Activated CD8-positive, alpha-beta memory T cell treated with anti-CD3 and anti-CD28 coated beads, Interleukin-2, amount 50 U/mL, for 24 hours (primary cell): ENCODE measurements at regions not wholly inside any gene's neighbourhood (a gene's known extent, or its start where the extent isn't known, plus 50 kb on each side); places are given as distances from the start of the nearest gene placed in this dataset.

ENCODE experiments used
- DNase-seq: peaks from one replicate; pipeline ENCODE4 v3.0.0-alpha.2; 2020; ENCODE audit errors: extremely low read depth

GRCh38 chr22:49508561-49508960, 319.1 kb downstream of the BRD1 start:
- DNase-seq, result no peak

GRCh38 chr22:49507607-49508292, 319.9 kb downstream of the BRD1 start:
- DNase-seq, result no peak

- no peak for DNase-seq
Measured at GRCh38 chr22:49506010-49506400, 321.7 kb downstream of the BRD1 start.

DNA sequence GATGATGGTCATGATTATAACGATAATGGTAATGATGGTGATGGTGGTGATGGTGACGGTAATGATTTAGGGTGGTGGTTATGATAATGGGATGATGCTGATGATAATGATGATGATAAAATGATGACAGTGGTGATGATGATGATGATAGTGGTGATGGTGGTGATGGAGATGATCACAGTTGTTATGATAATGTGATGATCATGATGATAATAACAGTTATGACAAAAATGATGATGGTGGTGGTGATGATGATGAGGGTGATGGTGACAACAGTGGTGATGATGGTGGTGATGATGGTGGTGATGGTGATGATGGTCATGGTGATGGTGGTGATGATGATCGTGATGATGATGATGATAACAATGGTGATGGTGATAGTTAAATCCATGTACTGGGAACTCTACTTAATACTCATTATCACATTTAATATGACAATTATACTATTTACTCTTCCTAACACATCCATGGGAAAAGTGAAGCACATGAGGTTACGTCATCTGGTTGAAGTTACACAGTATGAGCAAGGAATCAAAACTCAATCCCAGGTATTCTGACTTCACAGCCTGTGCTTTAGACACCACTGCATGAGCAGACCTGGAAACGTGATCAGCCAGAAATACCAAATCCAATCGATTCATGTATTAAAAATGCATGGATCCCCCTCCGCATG, 322.2 kb downstream of the BRD1 start:
- no peak for DNase-seq

DNA sequence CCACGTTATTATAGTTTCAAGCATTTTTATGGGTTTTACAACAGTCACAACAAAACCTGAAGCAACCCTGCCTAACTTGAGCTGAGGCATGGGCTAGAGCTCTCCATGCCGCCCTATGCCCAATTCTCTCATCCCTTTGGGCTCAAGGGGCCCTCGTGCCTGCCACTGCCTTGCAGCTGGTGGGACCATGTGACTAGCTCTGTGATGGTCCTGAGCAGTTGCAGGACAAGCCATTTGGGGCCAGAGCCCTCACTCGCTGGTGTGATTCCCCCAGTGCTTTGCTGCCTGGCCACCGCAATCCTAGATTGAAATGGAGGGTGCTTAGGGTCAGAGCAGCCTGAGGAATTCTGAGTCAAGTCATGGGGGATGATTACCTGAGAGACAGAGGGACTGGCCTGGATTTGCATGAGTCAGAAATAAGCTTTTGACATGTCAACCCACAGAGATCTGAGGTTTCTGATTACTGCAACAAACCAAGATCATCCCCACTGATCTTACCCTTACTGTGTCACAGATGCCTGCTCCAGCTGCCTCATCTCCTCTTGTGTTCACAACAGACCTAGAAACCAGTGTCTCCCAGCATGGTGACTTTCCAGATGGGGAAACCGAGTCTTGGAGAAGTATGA, 323.7 kb downstream of the BRD1 start:
- no peak for DNase-seq

DNA sequence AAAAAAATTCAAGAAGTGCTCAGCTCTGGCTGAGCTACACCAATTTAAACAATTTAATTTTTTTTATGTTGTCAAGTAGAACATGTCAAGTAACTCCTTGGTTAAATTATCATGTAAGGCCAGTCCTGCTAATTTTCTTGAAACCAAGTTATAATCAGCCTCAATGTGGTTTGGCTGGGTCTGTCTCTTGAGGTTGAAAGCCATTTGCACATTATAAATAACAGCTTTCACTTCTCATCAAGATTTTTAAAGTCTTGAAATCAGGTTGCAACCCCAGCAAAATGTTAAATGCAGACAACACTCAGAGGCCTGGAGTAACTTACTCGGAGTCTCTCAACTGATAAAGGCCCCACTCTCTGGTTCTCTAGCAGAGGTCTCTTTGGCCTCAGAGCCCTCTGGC, 324.4 kb downstream of the BRD1 start:
- no peak for DNase-seq

GRCh38 chr22:49502126-49502826, 325.4 kb downstream of the BRD1 start:
- DNase-seq, result no peak

DNA sequence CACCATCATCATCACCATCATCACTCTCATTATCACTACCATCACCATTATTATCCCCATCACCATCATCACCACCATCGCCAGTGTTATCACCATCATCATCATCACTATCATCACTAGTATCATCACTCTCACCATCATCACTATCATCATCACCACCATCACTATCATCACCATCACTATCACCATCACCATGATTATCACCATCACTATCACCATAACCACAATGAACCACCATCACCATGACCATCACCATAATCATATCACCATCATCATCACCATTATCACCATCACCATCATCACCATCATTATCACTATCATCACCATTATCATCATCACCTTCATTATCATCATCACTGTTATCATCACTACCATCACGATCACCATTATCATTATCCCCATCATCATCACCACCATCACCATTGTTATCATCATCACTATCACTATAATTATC, 326.7 kb downstream of the BRD1 start:
- no peak for DNase-seq

DNA sequence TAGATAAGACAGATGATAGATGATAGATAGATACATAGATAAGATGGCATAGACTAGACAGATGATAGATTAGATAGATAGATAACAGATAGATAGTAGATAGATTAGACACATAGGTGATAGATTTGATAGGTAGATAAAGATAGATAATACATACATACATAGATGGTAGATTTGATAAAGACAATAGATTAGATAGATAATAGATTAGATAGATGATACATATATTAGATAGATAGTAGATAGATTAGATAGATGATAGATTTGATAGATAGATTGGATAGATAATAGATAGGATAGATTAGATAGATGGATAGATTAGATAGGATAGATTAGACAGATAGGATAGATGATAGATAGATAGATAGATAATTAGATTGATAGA, 327.6 kb downstream of the BRD1 start:
- DNase-seq, result no peak

DNA sequence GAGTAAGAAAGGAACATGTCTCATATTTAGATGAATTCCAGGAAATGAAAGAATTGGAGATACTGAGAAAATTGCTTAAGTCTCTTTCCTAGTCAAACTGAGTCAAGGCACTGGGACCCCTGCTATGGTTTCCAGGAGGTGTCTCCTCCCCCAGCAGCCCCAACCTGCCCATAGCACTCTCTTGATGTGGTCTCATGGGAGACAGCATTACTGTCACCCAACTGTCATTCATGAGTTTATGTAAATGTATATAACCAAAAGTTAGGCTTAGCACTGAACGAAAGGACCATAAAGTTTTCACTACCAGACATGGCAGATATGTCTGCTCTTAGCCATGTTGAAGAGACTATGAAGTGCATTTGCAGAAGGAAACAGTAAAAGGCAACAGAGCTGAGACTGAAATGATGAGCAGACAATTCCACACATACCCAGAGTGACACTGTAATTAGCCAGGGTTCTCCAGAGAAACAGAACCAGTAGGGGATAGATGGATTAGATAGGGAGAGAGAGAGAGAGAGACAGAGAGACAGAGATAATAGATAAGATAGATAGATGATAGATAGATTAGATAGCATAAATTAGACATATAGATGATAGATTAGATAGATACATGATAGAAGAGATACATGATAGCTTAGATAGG, 328.1 kb downstream of the BRD1 start:
- no peak for DNase-seq

DNA sequence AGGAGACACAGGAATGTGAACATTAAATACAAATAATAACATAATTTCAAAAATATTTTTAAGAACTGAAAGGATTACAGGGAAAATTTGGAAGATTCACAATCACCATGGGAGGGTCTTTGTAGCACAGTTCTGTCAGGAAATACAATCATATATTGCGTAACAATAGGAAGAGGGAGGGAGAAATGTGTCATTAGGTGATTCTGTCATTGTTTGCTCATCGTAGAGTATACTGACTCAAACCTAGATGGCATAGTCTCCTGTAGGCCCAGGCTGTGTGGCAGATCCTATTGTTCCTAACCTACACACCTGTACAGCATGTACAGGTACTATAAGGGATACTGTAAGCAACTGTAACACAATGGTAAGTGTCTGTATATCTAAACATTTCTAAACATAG, 330.4 kb downstream of the BRD1 start:
- DNase-seq, result no peak

GRCh38 chr22:49494555-49494954, 333.1 kb downstream of the BRD1 start:
- no peak for DNase-seq

DNA sequence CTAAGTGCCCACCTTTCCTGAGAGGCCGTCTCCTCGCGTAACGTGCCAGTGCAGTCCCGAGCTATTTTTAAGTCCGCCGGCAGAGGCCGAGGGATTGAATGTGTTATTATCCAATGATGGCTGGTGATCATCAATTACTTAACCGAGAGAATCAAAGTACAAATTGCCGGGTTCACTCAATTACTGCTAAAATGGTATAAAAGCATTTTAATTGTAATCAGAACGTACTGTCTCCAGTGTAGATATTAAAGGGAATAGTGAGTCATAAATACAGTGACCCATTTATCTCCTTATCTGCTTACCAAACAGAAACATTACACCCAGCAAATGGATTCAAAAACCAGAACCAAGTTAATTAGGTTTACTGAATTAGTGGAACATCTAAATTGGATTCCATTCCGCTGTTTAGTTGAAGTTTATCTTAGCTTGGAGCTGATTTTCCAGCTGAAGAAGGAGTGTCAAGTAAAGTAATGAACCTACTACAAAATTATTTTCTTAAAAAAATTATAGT, 334.9 kb downstream of the BRD1 start:
- no peak for DNase-seq

DNA sequence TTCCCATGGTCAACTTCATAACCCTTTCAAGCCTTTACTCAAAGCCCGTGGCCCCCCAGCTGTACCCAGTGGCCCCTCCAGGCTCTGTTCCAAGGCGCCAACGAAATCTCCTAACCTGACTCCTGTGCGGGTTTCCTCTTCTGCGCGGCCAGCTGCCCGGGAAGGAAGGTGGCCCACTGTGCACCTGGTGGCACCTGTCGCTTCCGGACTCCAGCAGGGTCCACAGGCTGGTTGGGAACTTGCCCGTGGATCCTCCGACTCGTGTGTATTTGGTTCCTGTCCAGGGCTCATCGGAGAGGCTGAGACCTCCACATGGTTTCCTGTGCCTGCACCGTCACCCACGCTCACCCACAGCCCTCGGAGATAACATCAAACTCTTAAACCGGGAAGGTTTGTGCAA, 335.4 kb downstream of the BRD1 start:
- DNase-seq, result no peak

GRCh38 chr22:49491726-49492125, 335.9 kb downstream of the BRD1 start:
- DNase-seq, result no peak

DNA sequence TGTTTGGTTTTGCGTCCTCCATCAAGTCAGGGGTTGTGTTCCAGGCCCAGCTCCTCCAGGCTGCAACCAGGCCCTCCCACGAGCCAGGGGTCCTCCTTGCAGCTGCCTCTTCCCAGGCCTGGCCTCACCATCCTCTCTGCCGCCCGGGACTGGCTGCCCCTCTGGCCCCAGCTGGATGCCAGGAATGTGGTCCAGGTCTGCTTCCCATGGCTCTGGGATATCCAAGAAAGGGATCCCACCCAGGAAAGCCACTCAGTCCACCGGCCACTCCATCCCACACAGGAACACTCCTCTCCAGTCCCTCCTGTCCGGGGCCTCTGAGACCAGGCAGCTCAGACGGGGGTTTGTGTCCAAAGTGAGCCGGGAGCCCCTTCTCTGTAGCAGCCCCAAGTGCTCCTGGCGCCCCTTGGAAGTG, 336.4 kb downstream of the BRD1 start:
- no peak for DNase-seq

DNA sequence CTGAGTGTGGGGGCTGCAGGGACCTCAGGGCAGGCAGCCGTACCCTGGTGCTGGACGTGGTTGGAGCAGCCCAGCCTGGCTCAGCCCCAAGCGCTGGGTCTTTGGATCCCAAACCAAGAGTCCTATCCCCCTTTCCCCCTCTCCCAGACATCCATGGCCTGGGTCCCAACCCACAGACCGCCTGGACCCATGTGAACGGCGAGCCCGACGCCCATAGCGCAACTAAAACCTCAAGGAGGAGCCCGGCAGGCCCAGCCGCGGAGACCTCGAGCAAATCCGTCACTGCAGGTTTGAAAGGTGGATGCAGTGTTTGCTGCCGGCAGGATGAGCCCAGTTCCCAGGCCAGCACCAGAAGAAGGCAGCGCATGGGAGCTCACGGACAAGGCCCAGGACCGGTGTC, 337.0 kb downstream of the BRD1 start:
- DNase-seq, result no peak

GRCh38 chr22:49489821-49490220, 337.9 kb downstream of the BRD1 start:
- no peak for DNase-seq

DNA sequence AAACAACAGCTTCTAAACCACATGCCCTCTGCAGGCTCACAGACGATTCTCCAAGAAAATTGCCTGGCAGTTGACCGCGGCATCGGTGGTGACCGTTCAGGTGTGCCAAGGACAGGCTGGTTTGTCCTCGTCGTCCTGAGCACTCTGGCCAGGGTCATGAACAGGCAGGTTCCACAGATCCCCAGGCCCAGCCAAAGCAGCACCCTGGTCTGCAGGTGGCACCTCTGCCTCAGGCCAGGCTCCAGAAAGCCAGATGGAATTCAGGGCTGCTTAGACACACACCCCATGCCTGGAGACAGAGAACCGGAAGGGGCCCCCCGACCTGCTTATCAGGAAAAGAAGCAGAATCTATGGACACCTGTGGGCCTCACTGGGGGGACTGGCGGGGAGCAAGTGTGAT, 338.7 kb downstream of the BRD1 start:
- DNase-seq, result no peak

- no peak for DNase-seq
Measured at GRCh38 chr22:49487950-49488349, 339.7 kb downstream of the BRD1 start.

GRCh38 chr22:49486225-49486624, 341.4 kb downstream of the BRD1 start:
- DNase-seq, result no peak

GRCh38 chr22:49483946-49484345, 343.7 kb downstream of the BRD1 start:
- no peak for DNase-seq
